ENCODE measurements at regions not wholly inside any gene's neighbourhood (a gene's known extent, or its start where the extent isn't known, plus 50 kb on each side); places are given as distances from the start of the nearest gene placed in this dataset.

DNA sequence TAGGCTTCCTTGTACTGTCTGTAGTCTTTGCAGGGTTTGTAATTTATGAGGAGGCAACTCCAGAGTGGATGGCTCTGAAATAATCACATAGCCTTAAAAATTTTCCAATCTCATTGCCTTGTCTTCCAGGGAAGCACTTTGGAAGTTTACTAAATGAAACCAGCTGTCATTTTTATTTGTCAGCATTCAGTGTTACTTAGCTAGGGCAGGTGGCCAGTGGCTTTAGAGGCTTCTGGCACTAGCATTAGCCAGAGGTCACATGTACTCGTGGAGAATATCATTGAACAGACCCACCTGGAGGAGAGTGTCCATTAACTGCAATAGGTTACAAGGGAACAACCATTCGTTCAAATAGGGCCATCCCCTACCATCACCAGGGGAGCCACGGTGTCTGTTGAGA lies 160.3 kb upstream of the SLC28A3 start:
- CTCF ChIA-PET (ENCODE audit: low intra/inter-chr PET ratio, low total read pairs) = no interaction called here

GRCh38 chr9:84501587-84501986 lies 161.0 kb upstream of the SLC28A3 start:
- Histone ChIP-seq H3K27me3 (ENCODE audit: control insufficient read depth in 1 of 2, insufficient read depth in 2 of 2, low read length in 2 of 2) (no peaks in the 10 kb centered on the region), H3K4me2 (ENCODE audit: low read depth, low read length) (no peak overlapping the region), H3K9me3 (ENCODE audit: low read length) (no peaks in the 10 kb centered on the region), H3K79me2 (ENCODE audit: insufficient read depth, low read length) (no peaks in the 10 kb centered on the region), H3K9ac (ENCODE audit: insufficient read depth, low read depth, low read length) (no peak overlapping the region), H3K4me1 (ENCODE audit: insufficient read depth, low read length) (no peaks in the 10 kb centered on the region), H3K27ac (ENCODE audit: extremely low read length, insufficient read depth, low read length) (no peak overlapping the region), H4K20me1 (ENCODE audit: insufficient read depth, low read length) (no peaks in the 10 kb centered on the region), H3K36me3 (replicated peaks in 1 of 2; ENCODE audit: control insufficient read depth in 1 of 2, insufficient read depth in 2 of 2, low read length in 2 of 2) (no peaks in the 10 kb centered on the region), H2AFZ (ENCODE audit: low read length) (no peak overlapping the region), H3K4me3 (replicated peaks in 1 of 3; ENCODE audit: insufficient read depth in 1 of 3, low read depth in 2 of 3, low read length in 3 of 3) (no peak overlapping the region)
- ChIA-PET CTCF (ENCODE audit: low intra/inter-chr PET ratio, low total read pairs) (no interaction called here), POLR2A (no interaction called here)
- intact Hi-C loops (cut with micrococcal nuclease; ENCODE audit: unreplicated experiment) (no loop called here), in situ Hi-C loops (cut with HindIII; ENCODE audit: extremely low pct_ligation_motif_present, low pct_unique_long_range_greater_than_20kb) (no loop called here)
- FAIRE-seq = no peak
- BruUV-seq (replicated peaks) = no TSS peak
- TF ChIP-seq MIER2 (CRISPR knock-in tag; IDR thresholded peaks at IDR 0.05) = no peak
- no peak for DNase-seq (ENCODE audit: low spot score)
- no peak for ATAC-seq

More for the DNA sequence above, 160.3 kb upstream of the SLC28A3 start:
- Histone ChIP-seq H3K4me2 (ENCODE audit: low read depth, low read length) (no peak overlapping the region), H3K27me3 (ENCODE audit: control insufficient read depth in 1 of 2, insufficient read depth in 2 of 2, low read length in 2 of 2) (no peaks in the 10 kb centered on the region), H3K9me3 (ENCODE audit: low read length) (no peaks in the 10 kb centered on the region), H3K4me3 (replicated peaks in 1 of 3; ENCODE audit: insufficient read depth in 1 of 3, low read depth in 2 of 3, low read length in 3 of 3) (no peak overlapping the region), H3K36me3 (replicated peaks in 1 of 2; ENCODE audit: control insufficient read depth in 1 of 2, insufficient read depth in 2 of 2, low read length in 2 of 2) (no peaks in the 10 kb centered on the region), H4K20me1 (ENCODE audit: insufficient read depth, low read length) (no peaks in the 10 kb centered on the region), H2AFZ (ENCODE audit: low read length) (no peak overlapping the region), H3K79me2 (ENCODE audit: insufficient read depth, low read length) (no peaks in the 10 kb centered on the region), H3K9ac (ENCODE audit: insufficient read depth, low read depth, low read length) (no peak overlapping the region), H3K27ac (ENCODE audit: extremely low read length, insufficient read depth, low read length) (no peak overlapping the region), H3K4me1 (ENCODE audit: insufficient read depth, low read length) (no peaks in the 10 kb centered on the region)
- no peak for FAIRE-seq
- POLR2A ChIA-PET = no interaction called here
- no TSS peak for BruUV-seq (replicated peaks)
- intact Hi-C loops (cut with micrococcal nuclease; ENCODE audit: unreplicated experiment) = no loop called here
- no peak for ATAC-seq
- DNase-seq (ENCODE audit: low spot score) = no peak
- no peak for TF ChIP-seq HNRNPL (IDR thresholded peaks at IDR 0.05; ENCODE audit: low read depth, low read length)
- no peak for TF ChIP-seq ZNF790 (CRISPR knock-in tag; IDR thresholded peaks at IDR 0.05; ENCODE audit: borderline replicate concordance)
- TF ChIP-seq TGIF2 (CRISPR knock-in tag; IDR thresholded peaks at IDR 0.05) = no peak
- no peak for TF ChIP-seq CREBL2 (CRISPR knock-in tag; IDR thresholded peaks at IDR 0.05; ENCODE audit: borderline replicate concordance)
- TF ChIP-seq YEATS4 (CRISPR knock-in tag; IDR thresholded peaks at IDR 0.05; ENCODE audit: borderline replicate concordance) = no peak
- no peak for TF ChIP-seq ISX (CRISPR knock-in tag; conservative IDR thresholded peaks at IDR 0.05)
- TF ChIP-seq NR2F2 (IDR thresholded peaks at IDR 0.05; ENCODE audit: borderline replicate concordance, low read depth) = no peak
- no peak for TF ChIP-seq ZNF614 (CRISPR knock-in tag; IDR thresholded peaks at IDR 0.05; ENCODE audit: borderline replicate concordance)
- TF ChIP-seq ZNF607 (CRISPR knock-in tag; IDR thresholded peaks at IDR 0.05; ENCODE audit: borderline replicate concordance) = no peak
- no peak for TF ChIP-seq ARNTL (CRISPR knock-in tag; IDR thresholded peaks at IDR 0.05)
- 0% methylated on average over 2 of the region's 3 CpGs for WGBS (ENCODE audit: low lambda C conversion rate)
- in situ Hi-C loops (cut with HindIII; ENCODE audit: extremely low pct_ligation_motif_present, low pct_unique_long_range_greater_than_20kb) = no loop called here

All from HepG2 (cell line).